Anterior cingulate cortex (tissue), 58 donors: ENCODE measurements at regions not wholly inside any gene's neighbourhood (a gene's known extent, or its start where the extent isn't known, plus 50 kb on each side); places are given as distances from the start of the nearest gene placed in this dataset.

Source experiments
- DNase-seq, 58 donors: peaks; one replicate each; lab custom pipeline; 2025; lab: John Stamatoyannopoulos, UW

- DNase-seq = no peak
Measured at GRCh38 chr5:25863811-25864210, 1174.6 kb downstream of the CDH9 start.

DNA sequence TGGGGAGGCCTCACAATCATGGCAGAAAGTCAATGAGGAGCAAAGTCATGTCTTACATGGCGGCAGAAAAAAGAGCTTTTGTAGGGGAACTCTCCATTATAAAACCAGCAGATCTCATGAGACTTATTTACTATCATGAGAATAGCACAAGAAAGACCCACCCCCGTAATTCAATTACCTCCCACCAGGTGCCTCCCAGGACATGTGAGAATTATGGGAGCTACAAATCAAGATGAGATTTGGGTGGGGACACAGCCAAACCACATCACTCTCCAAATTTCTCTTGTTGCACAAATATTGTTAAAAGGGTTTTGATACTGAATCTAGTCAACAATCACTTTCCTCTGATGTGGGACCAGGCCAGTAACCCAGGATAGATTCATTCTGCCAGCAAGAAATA is 1176.1 kb downstream of the CDH9 start:
- DNase-seq = peak in 1 of 58 donors; percentile 0

GRCh38 chr5:25858019-25858418 is 1180.4 kb downstream of the CDH9 start:
- no peak for DNase-seq

GRCh38 chr5:25851301-25851700 is 1187.1 kb downstream of the CDH9 start:
- DNase-seq = no peak

GRCh38 chr5:25850581-25850980 is 1187.8 kb downstream of the CDH9 start:
- no peak for DNase-seq

GRCh38 chr5:25849270-25849669 is 1189.1 kb downstream of the CDH9 start:
- no peak for DNase-seq

- peak in 1 of 58 donors; percentile 0 for DNase-seq
Measured at GRCh38 chr5:25823330-25823873, 1178.6 kb upstream of the CDH10 start.
